ENCODE measurements at regions not wholly inside any gene's neighbourhood (a gene's known extent, or its start where the extent isn't known, plus 50 kb on each side); places are given as distances from the start of the nearest gene placed in this dataset.
A peak's percentile ranks its signal among the peaks of the same experiment; 100 is the strongest.

DNA sequence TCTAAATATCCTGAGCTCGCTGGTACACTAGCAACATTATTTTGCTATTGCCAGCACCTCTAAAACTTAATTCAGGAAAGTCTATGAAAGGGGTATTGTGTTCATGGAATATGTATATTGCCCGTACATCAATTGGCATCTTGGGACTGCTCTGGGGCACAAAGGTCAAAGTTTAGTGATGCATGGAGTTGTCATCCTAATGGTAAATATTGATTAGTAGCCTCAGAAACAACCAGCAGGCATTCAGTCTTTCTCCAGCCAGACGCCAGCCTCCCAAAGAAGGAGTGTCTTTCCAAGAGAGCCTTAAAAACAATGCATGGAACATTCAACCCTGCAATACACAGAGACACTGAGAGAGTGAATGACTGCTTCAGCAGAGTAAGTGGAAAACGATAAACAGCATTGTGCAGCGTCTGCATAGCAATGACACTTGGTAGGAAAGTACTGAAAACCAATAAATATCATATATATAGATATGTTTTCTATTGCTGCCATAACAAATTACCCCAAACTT is 377.3 kb downstream of the SHQ1 start:
- Mint-ChIP-seq H3K27ac (no peak overlapping the region), H3K27me3 (peaks cover 8% of the 10 kb centered on the region), H3K36me3 (ENCODE audit: low read depth) (no peaks in the 10 kb centered on the region), H3K4me3 (no peak overlapping the region), H3K9me3 (peaks cover 10% of the 10 kb centered on the region), H3K4me1 (ENCODE audit: low read depth) (peaks cover 26% of the 10 kb centered on the region)
- DNase-seq: no peak

- H3K4me1 Mint-ChIP-seq (ENCODE audit: low read depth): peaks cover 2% of the 10 kb centered on the region
- H3K27ac Mint-ChIP-seq: no peak overlapping the region
- H3K36me3 Mint-ChIP-seq (ENCODE audit: low read depth): no peaks in the 10 kb centered on the region
- peaks cover 16% of the 10 kb centered on the region for H3K27me3 Mint-ChIP-seq
- DNase-seq: no peak
- H3K4me3 Mint-ChIP-seq: no peak overlapping the region
- peaks cover 3% of the 10 kb centered on the region for H3K9me3 Mint-ChIP-seq
Observed at GRCh38 chr3:72465853-72466252, 382.4 kb downstream of the SHQ1 start.

DNA sequence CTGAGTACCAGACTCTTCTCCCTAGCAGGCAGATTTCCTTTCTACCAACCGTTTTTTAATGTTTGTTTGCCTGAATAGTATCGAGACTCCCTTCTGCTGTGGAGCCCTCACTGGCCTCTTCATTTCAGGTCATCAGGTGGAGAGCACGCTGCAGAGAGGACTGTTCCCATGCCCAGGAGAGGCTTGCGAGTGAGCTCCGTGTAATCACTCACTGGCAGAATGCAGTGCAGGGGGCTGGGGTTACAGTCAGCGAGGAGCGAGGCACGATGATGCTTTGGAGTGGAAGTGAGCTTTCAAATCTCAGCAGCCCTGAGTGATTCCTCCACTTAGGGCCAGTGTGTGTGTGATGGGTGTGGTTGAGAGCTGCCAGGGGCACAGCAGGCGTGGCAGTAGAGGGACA is 385.2 kb downstream of the SHQ1 start:
- no peaks in the 10 kb centered on the region for H3K9me3 Mint-ChIP-seq
- no peak for DNase-seq

GRCh38 chr3:72462595-72463011 is 385.6 kb downstream of the SHQ1 start:
- Mint-ChIP-seq H3K9me3 (no peaks in the 10 kb centered on the region), H3K27me3 (peaks cover 13% of the 10 kb centered on the region), H3K27ac (no peak overlapping the region), H3K36me3 (ENCODE audit: low read depth) (no peaks in the 10 kb centered on the region), H3K4me1 (ENCODE audit: low read depth) (peaks cover 2% of the 10 kb centered on the region), H3K4me3 (no peak overlapping the region)
- no peak for DNase-seq

More for the DNA sequence above, 385.2 kb downstream of the SHQ1 start:
- Mint-ChIP-seq H3K4me1 (ENCODE audit: low read depth) (peaks cover 2% of the 10 kb centered on the region), H3K27ac (no peak overlapping the region), H3K36me3 (ENCODE audit: low read depth) (no peaks in the 10 kb centered on the region), H3K4me3 (no peak overlapping the region), H3K27me3 (peaks cover 13% of the 10 kb centered on the region)

- Mint-ChIP-seq H3K36me3 (ENCODE audit: low read depth) (no peaks in the 10 kb centered on the region), H3K9me3 (no peaks in the 10 kb centered on the region), H3K4me1 (ENCODE audit: low read depth) (peaks cover 2% of the 10 kb centered on the region), H3K27ac (no peak overlapping the region), H3K27me3 (peaks cover 10% of the 10 kb centered on the region), H3K4me3 (no peak overlapping the region)
- DNase-seq: no peak
Observed at GRCh38 chr3:72461787-72462186, 386.5 kb downstream of the SHQ1 start.

DNA sequence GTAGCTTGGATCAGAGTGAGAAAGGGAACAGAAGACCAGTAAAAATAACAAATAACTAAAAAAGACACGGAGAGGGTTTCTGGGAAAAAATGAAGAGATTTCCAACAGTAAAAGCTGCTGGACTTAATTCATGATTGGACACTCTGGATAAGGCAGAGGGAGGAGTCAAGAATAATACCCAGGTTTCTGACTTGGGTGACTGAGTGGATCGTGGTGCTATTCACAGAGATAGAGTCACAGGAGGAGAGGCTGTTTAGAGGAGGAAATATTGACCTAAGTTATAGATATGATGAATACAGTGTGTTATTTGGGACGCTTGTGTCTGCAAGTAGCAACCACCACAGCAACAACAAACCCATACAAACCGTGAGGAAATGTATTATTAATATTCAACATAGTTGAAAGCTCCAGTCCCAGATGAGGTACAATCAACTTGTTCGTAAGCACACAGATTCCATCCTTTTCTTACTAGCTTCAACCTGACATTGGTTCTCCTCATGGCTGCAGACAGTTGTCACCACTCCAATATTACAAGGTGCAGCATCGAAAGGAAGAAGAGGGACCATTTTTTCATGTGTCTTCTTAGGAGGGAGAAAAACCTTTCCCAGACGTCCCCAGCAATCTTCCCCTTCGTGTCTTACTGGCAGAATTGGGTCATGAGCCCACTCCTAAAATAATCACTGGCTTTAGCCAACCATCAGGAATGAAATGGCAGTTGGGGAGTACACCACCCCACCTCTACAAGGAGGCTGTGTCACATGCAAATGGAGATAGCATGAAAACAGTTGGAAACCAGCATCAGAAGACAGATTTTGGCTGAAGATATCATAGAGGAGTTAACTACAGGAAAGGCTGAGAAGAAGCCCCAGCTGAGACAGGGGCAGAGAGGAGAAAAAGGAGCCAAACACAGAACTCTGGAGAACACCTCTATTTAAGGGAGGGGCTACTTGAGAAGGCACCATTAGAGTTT is 387.8 kb downstream of the SHQ1 start:
- no peak for DNase-seq
- Mint-ChIP-seq H3K4me1 (ENCODE audit: low read depth) (peaks cover 9% of the 10 kb centered on the region), H3K27me3 (peaks cover 8% of the 10 kb centered on the region), H3K9me3 (no peaks in the 10 kb centered on the region), H3K36me3 (ENCODE audit: low read depth) (no peaks in the 10 kb centered on the region), H3K4me3 (no peak overlapping the region), H3K27ac (no peak overlapping the region)

GRCh38 chr3:72459588-72459987 is 388.7 kb downstream of the SHQ1 start:
- no peaks in the 10 kb centered on the region for H3K9me3 Mint-ChIP-seq
- DNase-seq: no peak
- H3K27me3 Mint-ChIP-seq: peaks cover 4% of the 10 kb centered on the region

DNA sequence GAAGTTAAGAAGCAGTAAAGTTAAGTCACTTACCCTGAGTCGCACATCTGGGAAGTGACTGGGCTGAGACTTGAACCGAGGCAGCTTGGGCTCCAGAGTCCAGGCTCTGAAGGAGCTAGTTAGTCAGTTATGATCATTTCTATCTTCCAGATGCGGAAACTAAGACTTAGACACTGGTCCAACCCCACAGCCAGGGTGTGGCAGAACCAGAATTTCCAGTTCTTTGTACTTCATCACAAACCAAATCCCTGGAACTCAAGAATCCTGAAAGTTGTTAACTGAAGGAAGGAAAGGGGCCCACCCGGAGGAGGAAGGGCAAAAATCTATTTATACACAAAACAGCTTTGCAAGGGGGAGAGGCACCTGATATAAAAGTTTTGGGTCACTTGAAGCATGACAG is 389.9 kb downstream of the SHQ1 start:
- no peak overlapping the region for H3K4me3 Mint-ChIP-seq
- DNase-seq: no peak
- H3K36me3 Mint-ChIP-seq (ENCODE audit: low read depth): no peaks in the 10 kb centered on the region
- H3K4me1 Mint-ChIP-seq (ENCODE audit: low read depth): peaks cover 24% of the 10 kb centered on the region
- H3K9me3 Mint-ChIP-seq: no peaks in the 10 kb centered on the region
- H3K27ac Mint-ChIP-seq: no peak overlapping the region
- H3K27me3 Mint-ChIP-seq: peaks cover 9% of the 10 kb centered on the region

More at GRCh38 chr3:72459588-72459987, 388.7 kb downstream of the SHQ1 start:
- Mint-ChIP-seq H3K36me3 (ENCODE audit: low read depth) (no peaks in the 10 kb centered on the region), H3K4me3 (no peak overlapping the region), H3K27ac (no peak overlapping the region), H3K4me1 (ENCODE audit: low read depth) (peaks cover 15% of the 10 kb centered on the region)

GRCh38 chr3:72454441-72454840 is 393.8 kb downstream of the SHQ1 start:
- Mint-ChIP-seq H3K4me1 (ENCODE audit: low read depth) (peaks cover 34% of the 10 kb centered on the region), H3K4me3 (no peak overlapping the region), H3K27ac (no peak overlapping the region), H3K36me3 (ENCODE audit: low read depth) (no peaks in the 10 kb centered on the region), H3K9me3 (no peaks in the 10 kb centered on the region), H3K27me3 (peaks cover 30% of the 10 kb centered on the region)
- no peak for DNase-seq

GRCh38 chr3:72453706-72454105 is 394.5 kb downstream of the SHQ1 start:
- DNase-seq: no peak
- H3K27me3 Mint-ChIP-seq: peaks cover 33% of the 10 kb centered on the region
- H3K36me3 Mint-ChIP-seq (ENCODE audit: low read depth): no peaks in the 10 kb centered on the region
- no peak overlapping the region for H3K4me3 Mint-ChIP-seq
- H3K9me3 Mint-ChIP-seq: no peaks in the 10 kb centered on the region
- H3K4me1 Mint-ChIP-seq (ENCODE audit: low read depth): peaks cover 38% of the 10 kb centered on the region
- no peak overlapping the region for H3K27ac Mint-ChIP-seq

- Mint-ChIP-seq H3K4me1 (ENCODE audit: low read depth) (peaks cover 41% of the 10 kb centered on the region), H3K27me3 (peaks cover 33% of the 10 kb centered on the region), H3K36me3 (ENCODE audit: low read depth) (no peaks in the 10 kb centered on the region), H3K4me3 (no peak overlapping the region), H3K9me3 (no peaks in the 10 kb centered on the region), H3K27ac (no peak overlapping the region)
- DNase-seq: no peak
Observed at GRCh38 chr3:72452745-72453144, 395.5 kb downstream of the SHQ1 start.

DNA sequence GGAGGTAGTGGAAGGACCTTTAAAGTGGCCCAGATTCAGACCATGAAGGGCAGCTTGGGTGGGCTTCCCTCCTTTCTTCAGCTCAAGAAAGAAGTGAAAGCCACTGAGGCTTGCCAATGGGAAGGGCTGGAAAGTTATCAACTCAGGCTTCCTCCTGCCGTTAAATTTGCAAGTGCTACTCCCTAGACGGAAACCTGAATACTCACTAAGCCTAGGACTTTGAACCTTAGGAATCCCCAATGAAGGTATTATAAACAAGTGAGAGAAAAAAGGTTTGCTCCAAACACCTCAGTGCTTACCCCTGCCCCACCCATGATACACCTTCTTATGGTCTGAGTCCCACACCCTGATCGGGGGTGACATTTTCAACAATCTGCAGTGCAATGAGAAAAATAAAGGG is 396.4 kb downstream of the SHQ1 start:
- no peak overlapping the region for H3K4me3 Mint-ChIP-seq
- H3K36me3 Mint-ChIP-seq (ENCODE audit: low read depth): no peaks in the 10 kb centered on the region
- no peaks in the 10 kb centered on the region for H3K9me3 Mint-ChIP-seq
- peaks cover 33% of the 10 kb centered on the region for H3K27me3 Mint-ChIP-seq
- no peak overlapping the region for H3K27ac Mint-ChIP-seq
- DNase-seq: no peak
- peaks cover 43% of the 10 kb centered on the region for H3K4me1 Mint-ChIP-seq (ENCODE audit: low read depth)

GRCh38 chr3:72449551-72449950 is 398.7 kb downstream of the SHQ1 start:
- H3K4me3 Mint-ChIP-seq: no peak overlapping the region
- no peak for DNase-seq

DNA sequence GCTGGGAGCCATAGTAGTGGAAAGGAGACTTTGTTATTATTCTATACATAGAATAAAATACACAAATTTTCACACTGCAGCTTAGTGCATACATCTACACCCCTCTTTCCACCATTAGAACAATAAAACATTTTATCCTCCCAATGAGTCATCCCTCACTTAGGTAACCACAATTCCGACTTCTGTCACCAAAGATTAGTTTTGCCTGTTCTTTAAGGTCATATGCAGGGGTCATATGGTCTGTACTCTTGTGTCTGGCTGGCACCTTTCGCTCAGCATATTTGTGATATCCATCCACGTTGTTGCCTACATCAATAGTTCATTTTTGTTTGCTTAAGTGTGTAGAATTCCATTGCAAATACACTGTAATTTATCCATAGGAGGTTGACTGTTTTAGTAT is 399.4 kb downstream of the SHQ1 start:
- H3K27ac Mint-ChIP-seq: no peak overlapping the region
- peaks cover 27% of the 10 kb centered on the region for H3K36me3 Mint-ChIP-seq (ENCODE audit: low read depth)
- H3K4me1 Mint-ChIP-seq (ENCODE audit: low read depth): peaks cover 36% of the 10 kb centered on the region
- no peak for DNase-seq
- peaks cover 32% of the 10 kb centered on the region for H3K27me3 Mint-ChIP-seq
- H3K9me3 Mint-ChIP-seq: no peaks in the 10 kb centered on the region
- H3K4me3 Mint-ChIP-seq: no peak overlapping the region

More at GRCh38 chr3:72449551-72449950, 398.7 kb downstream of the SHQ1 start:
- Mint-ChIP-seq H3K9me3 (no peaks in the 10 kb centered on the region), H3K27ac (no peak overlapping the region), H3K4me1 (ENCODE audit: low read depth) (peaks cover 34% of the 10 kb centered on the region), H3K36me3 (ENCODE audit: low read depth) (peaks cover 20% of the 10 kb centered on the region), H3K27me3 (peaks cover 33% of the 10 kb centered on the region)

- H3K9me3 Mint-ChIP-seq: peaks cover 2% of the 10 kb centered on the region
- no peak for DNase-seq
- no peak overlapping the region for H3K27ac Mint-ChIP-seq
- peaks cover 37% of the 10 kb centered on the region for H3K4me1 Mint-ChIP-seq (ENCODE audit: low read depth)
- H3K36me3 Mint-ChIP-seq (ENCODE audit: low read depth): peaks cover 32% of the 10 kb centered on the region
- peaks cover 28% of the 10 kb centered on the region for H3K27me3 Mint-ChIP-seq
- peak overlapping the region; percentile 59 for H3K4me3 Mint-ChIP-seq
Observed at GRCh38 chr3:72448375-72448823, 399.8 kb downstream of the SHQ1 start.
